ENCODE measurements at regions not wholly inside any gene's neighbourhood (a gene's known extent, or its start where the extent isn't known, plus 50 kb on each side); places are given as distances from the start of the nearest gene placed in this dataset.

DNA sequence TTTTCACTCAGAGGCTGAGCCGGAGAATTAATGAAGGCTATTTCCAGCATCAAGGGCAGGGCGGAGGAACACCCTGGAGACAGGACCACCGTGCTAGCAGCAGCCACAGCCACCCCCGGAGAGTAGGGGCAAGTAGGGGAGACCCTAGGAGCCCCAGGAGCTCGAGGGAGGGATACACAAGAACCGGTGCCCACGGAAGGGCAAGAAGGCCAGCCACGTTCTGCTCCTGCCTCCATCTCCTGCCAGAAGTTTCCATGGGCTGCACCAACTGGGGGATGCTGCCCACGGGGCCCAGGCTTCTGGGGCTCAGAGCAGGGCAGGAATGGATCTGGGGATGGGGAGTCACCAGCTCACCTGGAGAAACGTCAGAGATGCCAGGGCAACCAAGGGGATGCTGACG lies 626.8 kb downstream of the TBC1D22A start (continued):
- TF ChIP-seq, protein P1, sequence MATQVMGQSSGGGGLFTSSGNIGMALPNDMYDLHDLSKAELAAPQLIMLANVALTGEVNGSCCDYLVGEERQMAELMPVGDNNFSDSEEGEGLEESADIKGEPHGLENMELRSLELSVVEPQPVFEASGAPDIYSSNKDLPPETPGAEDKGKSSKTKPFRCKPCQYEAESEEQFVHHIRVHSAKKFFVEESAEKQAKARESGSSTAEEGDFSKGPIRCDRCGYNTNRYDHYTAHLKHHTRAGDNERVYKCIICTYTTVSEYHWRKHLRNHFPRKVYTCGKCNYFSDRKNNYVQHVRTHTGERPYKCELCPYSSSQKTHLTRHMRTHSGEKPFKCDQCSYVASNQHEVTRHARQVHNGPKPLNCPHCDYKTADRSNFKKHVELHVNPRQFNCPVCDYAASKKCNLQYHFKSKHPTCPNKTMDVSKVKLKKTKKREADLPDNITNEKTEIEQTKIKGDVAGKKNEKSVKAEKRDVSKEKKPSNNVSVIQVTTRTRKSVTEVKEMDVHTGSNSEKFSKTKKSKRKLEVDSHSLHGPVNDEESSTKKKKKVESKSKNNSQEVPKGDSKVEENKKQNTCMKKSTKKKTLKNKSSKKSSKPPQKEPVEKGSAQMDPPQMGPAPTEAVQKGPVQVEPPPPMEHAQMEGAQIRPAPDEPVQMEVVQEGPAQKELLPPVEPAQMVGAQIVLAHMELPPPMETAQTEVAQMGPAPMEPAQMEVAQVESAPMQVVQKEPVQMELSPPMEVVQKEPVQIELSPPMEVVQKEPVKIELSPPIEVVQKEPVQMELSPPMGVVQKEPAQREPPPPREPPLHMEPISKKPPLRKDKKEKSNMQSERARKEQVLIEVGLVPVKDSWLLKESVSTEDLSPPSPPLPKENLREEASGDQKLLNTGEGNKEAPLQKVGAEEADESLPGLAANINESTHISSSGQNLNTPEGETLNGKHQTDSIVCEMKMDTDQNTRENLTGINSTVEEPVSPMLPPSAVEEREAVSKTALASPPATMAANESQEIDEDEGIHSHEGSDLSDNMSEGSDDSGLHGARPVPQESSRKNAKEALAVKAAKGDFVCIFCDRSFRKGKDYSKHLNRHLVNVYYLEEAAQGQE (IDR thresholded peaks at IDR 0.05; ENCODE audit: low read depth), result no peak
- TF ChIP-seq EZH2 (IDR thresholded peaks at IDR 0.05), result no peak

DNA sequence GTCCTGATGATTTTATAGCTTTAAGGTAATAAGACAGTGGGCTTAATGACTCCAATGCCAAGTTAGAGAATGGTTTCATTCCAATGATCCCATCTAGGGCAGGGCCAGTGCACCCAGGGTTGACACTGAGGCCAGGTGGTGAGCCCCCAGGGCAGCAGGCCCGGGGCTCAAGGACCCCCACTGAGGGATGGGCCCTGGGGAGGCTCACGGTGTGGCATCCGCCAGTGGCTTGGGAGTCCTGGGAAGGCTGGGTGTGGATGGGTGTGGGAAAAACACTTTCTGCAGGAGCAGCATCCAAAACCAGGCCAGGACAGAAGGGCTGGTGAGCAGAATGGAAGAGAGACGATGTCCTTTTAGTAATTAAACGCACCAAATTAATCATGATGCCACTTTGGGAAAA lies 626.3 kb downstream of the TBC1D22A start:
- no peak for ATAC-seq
- intact Hi-C loops (cut with micrococcal nuclease), result no loop called here
- H3K4me2 ChIP-seq (ENCODE audit: low read length), result no peak overlapping the region
- H3K9me2 ChIP-seq (ENCODE audit: insufficient read depth), result no peaks in the 10 kb centered on the region
- DNase-seq (ENCODE audit: low read depth, low spot score), result no peak
- H3K27ac ChIP-seq (ENCODE audit: low read depth, low read length), result no peak overlapping the region
- H3K36me3 ChIP-seq (ENCODE audit: control insufficient read depth in 1 of 2, insufficient read depth in 2 of 2, low read length in 2 of 2), result no peaks in the 10 kb centered on the region
- H3K27me3 ChIP-seq (ENCODE audit: insufficient read depth, low read length), result peaks cover 27% of the 10 kb centered on the region
- BruUV-seq (replicated peaks), result no TSS peak
- POLR2A ChIA-PET, result no interaction called here
- TF ChIP-seq CBX3 (IDR thresholded peaks at IDR 0.05; ENCODE audit: low read depth) (no peak), JUND (IDR thresholded peaks at IDR 0.05) (no peak), EZH2phosphoT487 (IDR thresholded peaks at IDR 0.05; ENCODE audit: borderline replicate concordance) (no peak), EZH2 (IDR thresholded peaks at IDR 0.05) (no peak), TCF7L2 (IDR thresholded peaks at IDR 0.05; ENCODE audit: borderline replicate concordance, extremely low read depth, insufficient read depth, insufficient read length) (no peak), POLR2AphosphoS5 (IDR thresholded peaks at IDR 0.05; ENCODE audit: low read depth, low read length) (no peak), SIN3A (IDR thresholded peaks at IDR 0.05; ENCODE audit: low read depth) (no peak), SP1 (IDR thresholded peaks at IDR 0.05; ENCODE audit: low read depth) (no peak), YY1 (IDR thresholded peaks at IDR 0.05; ENCODE audit: extremely low read depth, insufficient replicate concordance, low read depth, low read length) (no peak), SRF (IDR thresholded peaks at IDR 0.05; ENCODE audit: low read depth) (no peak), CEBPB (IDR thresholded peaks at IDR 0.05; ENCODE audit: low read depth) (no peak)
- TF ChIP-seq, protein P2, sequence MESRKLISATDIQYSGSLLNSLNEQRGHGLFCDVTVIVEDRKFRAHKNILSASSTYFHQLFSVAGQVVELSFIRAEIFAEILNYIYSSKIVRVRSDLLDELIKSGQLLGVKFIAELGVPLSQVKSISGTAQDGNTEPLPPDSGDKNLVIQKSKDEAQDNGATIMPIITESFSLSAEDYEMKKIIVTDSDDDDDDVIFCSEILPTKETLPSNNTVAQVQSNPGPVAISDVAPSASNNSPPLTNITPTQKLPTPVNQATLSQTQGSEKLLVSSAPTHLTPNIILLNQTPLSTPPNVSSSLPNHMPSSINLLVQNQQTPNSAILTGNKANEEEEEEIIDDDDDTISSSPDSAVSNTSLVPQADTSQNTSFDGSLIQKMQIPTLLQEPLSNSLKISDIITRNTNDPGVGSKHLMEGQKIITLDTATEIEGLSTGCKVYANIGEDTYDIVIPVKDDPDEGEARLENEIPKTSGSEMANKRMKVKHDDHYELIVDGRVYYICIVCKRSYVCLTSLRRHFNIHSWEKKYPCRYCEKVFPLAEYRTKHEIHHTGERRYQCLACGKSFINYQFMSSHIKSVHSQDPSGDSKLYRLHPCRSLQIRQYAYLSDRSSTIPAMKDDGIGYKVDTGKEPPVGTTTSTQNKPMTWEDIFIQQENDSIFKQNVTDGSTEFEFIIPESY (IDR thresholded peaks at IDR 0.05; ENCODE audit: extremely low read depth, insufficient replicate concordance, low read length), result no peak
- TF ChIP-seq, protein P3, sequence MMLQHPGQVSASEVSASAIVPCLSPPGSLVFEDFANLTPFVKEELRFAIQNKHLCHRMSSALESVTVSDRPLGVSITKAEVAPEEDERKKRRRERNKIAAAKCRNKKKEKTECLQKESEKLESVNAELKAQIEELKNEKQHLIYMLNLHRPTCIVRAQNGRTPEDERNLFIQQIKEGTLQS (IDR thresholded peaks at IDR 0.05), result no peak
- TF ChIP-seq, protein P4, sequence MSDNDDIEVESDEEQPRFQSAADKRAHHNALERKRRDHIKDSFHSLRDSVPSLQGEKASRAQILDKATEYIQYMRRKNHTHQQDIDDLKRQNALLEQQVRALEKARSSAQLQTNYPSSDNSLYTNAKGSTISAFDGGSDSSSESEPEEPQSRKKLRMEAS (IDR thresholded peaks at IDR 0.05), result no peak
- no peaks in the 10 kb centered on the region for H3K79me2 ChIP-seq (ENCODE audit: insufficient read depth, low read length)
- no peak overlapping the region for H2AFZ ChIP-seq (ENCODE audit: low read depth, low read length, poor library complexity, severe bottlenecking)
- RAD21 ChIA-PET (ENCODE audit: low non-redundant PET in 1 of 2, low total read pairs in 2 of 2, uncharacterized antibody in 2 of 2, unreplicated experiment in 2 of 2), result no interaction called here
- no peak overlapping the region for H3K9ac ChIP-seq (ENCODE audit: low read length)
- H3K4me1 ChIP-seq (ENCODE audit: control insufficient read depth in 1 of 2, insufficient read depth in 2 of 2, low read length in 2 of 2), result no peaks in the 10 kb centered on the region
- CTCF ChIA-PET, result no interaction called here
- no peaks in the 10 kb centered on the region for H3K9me3 ChIP-seq (ENCODE audit: control insufficient read depth in 1 of 2, insufficient read depth in 1 of 2, low read depth in 1 of 2, low read length in 2 of 2)
- no peaks in the 10 kb centered on the region for H4K20me1 ChIP-seq (ENCODE audit: insufficient read depth)
- no peak overlapping the region for H3K4me3 ChIP-seq (replicated peaks in 1 of 2; ENCODE audit: low read depth in 1 of 2, low read length in 2 of 2)
